ENCODE measurements at regions not wholly inside any gene's neighbourhood (a gene's known extent, or its start where the extent isn't known, plus 50 kb on each side); places are given as distances from the start of the nearest gene placed in this dataset.

DNA sequence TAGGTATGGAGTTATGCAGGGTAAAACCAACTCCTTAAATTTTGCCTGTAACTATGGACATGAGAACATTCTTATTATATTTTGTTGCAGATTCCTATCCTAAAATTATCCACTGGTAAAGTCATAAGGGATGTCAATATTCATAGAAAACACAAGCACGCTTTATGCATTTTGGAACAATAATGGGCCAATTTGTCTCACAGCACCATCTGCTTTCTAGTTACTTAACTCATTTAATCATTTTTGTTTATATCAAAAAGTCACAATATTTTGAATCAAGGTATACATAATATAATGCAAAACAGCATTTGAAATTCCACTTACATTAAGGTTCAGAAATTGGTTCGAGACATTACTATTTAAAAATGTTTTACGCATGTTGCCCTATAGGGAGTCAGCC is 203.0 kb downstream of the GABRG1 start:
- DNase-seq (ENCODE audit: low read depth, low spot score): no peak
- no peaks in the 10 kb centered on the region for H3K4me1 ChIP-seq (ENCODE audit: control insufficient read depth, insufficient read depth, low read length)
- TF ChIP-seq, protein P1, sequence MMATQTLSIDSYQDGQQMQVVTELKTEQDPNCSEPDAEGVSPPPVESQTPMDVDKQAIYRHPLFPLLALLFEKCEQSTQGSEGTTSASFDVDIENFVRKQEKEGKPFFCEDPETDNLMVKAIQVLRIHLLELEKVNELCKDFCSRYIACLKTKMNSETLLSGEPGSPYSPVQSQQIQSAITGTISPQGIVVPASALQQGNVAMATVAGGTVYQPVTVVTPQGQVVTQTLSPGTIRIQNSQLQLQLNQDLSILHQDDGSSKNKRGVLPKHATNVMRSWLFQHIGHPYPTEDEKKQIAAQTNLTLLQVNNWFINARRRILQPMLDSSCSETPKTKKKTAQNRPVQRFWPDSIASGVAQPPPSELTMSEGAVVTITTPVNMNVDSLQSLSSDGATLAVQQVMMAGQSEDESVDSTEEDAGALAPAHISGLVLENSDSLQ (IDR thresholded peaks at IDR 0.05): no peak
- TF ChIP-seq NFYB (IDR thresholded peaks at IDR 0.05; ENCODE audit: insufficient read depth, low read depth, low read length): no peak
- no peak for ATAC-seq
- intact Hi-C loops (cut with micrococcal nuclease; ENCODE audit: unreplicated experiment) (no loop called here), in situ Hi-C loops (cut with MboI) (no loop called here)
- H3K27ac ChIP-seq (ENCODE audit: control insufficient read depth, insufficient read depth): no peak overlapping the region
- RAD21 ChIA-PET (ENCODE audit: unreplicated experiment): no interaction called here
- FAIRE-seq: no peak
- SMC1A ChIA-PET (ENCODE audit: uncharacterized antibody, unreplicated experiment): no interaction called here
- CTCF ChIA-PET: no interaction called here
- BruUV-seq (replicated peaks): no TSS peak
- H3K79me2 ChIP-seq (ENCODE audit: control insufficient read depth, insufficient read depth, low read length): no peaks in the 10 kb centered on the region
- no peaks in the 10 kb centered on the region for H3K27me3 ChIP-seq (replicated peaks in 1 of 2; ENCODE audit: control insufficient read depth in 2 of 2, insufficient read depth in 2 of 2, low read length in 1 of 2)
- 44% methylated on average over 3 of the region's 3 CpGs for WGBS (ENCODE audit: insufficient coverage, insufficient replicate concordance, low lambda C conversion rate, missing lambda C conversion rate)
- no peaks in the 10 kb centered on the region for H3K9me3 ChIP-seq (replicated peaks; ENCODE audit: control insufficient read depth, insufficient read depth, low read length)
- no peaks in the 10 kb centered on the region for H3K36me3 ChIP-seq (ENCODE audit: control insufficient read depth in 2 of 2, insufficient read depth in 2 of 2, low read length in 1 of 2)
- no peak overlapping the region for H3K4me2 ChIP-seq (ENCODE audit: control insufficient read depth, insufficient read depth)
- H3K9ac ChIP-seq (ENCODE audit: control insufficient read depth, insufficient read depth, low read length): no peak overlapping the region
- no peak overlapping the region for H2AFZ ChIP-seq (ENCODE audit: control insufficient read depth, low read depth, low read length)
- POLR2A ChIA-PET: no interaction called here
- no peaks in the 10 kb centered on the region for H4K20me1 ChIP-seq (ENCODE audit: control insufficient read depth, insufficient read depth)
- no peak overlapping the region for H3K4me3 ChIP-seq

DNA sequence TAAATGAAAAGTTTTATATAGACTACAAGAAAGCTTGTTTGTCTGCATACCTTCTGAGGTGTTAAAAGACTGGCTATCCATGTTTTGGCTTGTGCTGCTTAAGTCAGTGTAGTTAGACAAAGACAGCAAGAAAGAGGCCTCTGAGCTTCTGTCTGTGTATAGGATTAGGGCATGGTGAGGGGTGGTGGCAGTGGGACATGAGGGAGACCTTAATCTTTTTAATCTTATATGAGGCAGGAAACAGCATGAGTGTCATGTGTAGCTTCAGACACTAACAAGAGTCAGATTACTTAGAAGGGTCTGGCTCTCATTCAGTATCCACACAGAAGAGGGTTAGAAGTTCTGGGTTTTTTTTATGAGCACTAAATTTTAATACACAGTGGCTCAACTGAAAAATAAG is 213.3 kb downstream of the GABRG1 start:
- H2AFZ ChIP-seq (ENCODE audit: control insufficient read depth, low read depth, low read length): no peak overlapping the region
- H3K27ac ChIP-seq (ENCODE audit: control insufficient read depth, insufficient read depth): no peak overlapping the region
- SMC1A ChIA-PET (ENCODE audit: uncharacterized antibody, unreplicated experiment): no interaction called here
- no peaks in the 10 kb centered on the region for H3K9me3 ChIP-seq (replicated peaks; ENCODE audit: control insufficient read depth, insufficient read depth, low read length)
- CTCF ChIA-PET: no interaction called here
- H3K9ac ChIP-seq (ENCODE audit: control insufficient read depth, insufficient read depth, low read length): no peak overlapping the region
- H3K79me2 ChIP-seq (ENCODE audit: control insufficient read depth, insufficient read depth, low read length): no peaks in the 10 kb centered on the region
- in situ Hi-C loops (cut with MboI): no loop called here
- no peaks in the 10 kb centered on the region for H3K27me3 ChIP-seq (replicated peaks in 1 of 2; ENCODE audit: control insufficient read depth in 2 of 2, insufficient read depth in 2 of 2, low read length in 1 of 2)
- POLR2A ChIA-PET: no interaction called here
- RAD21 ChIA-PET (ENCODE audit: unreplicated experiment): no interaction called here
- H3K4me3 ChIP-seq: no peak overlapping the region
- ATAC-seq (no peak), DNase-seq (ENCODE audit: low read depth, low spot score) (no peak), FAIRE-seq (no peak)
- H3K4me1 ChIP-seq (ENCODE audit: control insufficient read depth, insufficient read depth, low read length): no peaks in the 10 kb centered on the region
- no peak overlapping the region for H3K4me2 ChIP-seq (ENCODE audit: control insufficient read depth, insufficient read depth)
- H4K20me1 ChIP-seq (ENCODE audit: control insufficient read depth, insufficient read depth): no peaks in the 10 kb centered on the region
- no TSS peak for BruUV-seq (replicated peaks)
- H3K36me3 ChIP-seq (ENCODE audit: control insufficient read depth in 2 of 2, insufficient read depth in 2 of 2, low read length in 1 of 2): no peaks in the 10 kb centered on the region
- intact Hi-C loops (cut with micrococcal nuclease; ENCODE audit: unreplicated experiment): no loop called here
- TF ChIP-seq, protein P2, sequence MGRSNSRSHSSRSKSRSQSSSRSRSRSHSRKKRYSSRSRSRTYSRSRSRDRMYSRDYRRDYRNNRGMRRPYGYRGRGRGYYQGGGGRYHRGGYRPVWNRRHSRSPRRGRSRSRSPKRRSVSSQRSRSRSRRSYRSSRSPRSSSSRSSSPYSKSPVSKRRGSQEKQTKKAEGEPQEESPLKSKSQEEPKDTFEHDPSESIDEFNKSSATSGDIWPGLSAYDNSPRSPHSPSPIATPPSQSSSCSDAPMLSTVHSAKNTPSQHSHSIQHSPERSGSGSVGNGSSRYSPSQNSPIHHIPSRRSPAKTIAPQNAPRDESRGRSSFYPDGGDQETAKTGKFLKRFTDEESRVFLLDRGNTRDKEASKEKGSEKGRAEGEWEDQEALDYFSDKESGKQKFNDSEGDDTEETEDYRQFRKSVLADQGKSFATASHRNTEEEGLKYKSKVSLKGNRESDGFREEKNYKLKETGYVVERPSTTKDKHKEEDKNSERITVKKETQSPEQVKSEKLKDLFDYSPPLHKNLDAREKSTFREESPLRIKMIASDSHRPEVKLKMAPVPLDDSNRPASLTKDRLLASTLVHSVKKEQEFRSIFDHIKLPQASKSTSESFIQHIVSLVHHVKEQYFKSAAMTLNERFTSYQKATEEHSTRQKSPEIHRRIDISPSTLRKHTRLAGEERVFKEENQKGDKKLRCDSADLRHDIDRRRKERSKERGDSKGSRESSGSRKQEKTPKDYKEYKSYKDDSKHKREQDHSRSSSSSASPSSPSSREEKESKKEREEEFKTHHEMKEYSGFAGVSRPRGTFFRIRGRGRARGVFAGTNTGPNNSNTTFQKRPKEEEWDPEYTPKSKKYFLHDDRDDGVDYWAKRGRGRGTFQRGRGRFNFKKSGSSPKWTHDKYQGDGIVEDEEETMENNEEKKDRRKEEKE (IDR thresholded peaks at IDR 0.05): no peak
- no peak for TF ChIP-seq EGR1 (IDR thresholded peaks at IDR 0.05; ENCODE audit: borderline replicate concordance in 1 of 2, low read depth in 2 of 2, low read length in 2 of 2)

Measured in GM12878 (cell line).